Spleen (tissue), 11 donors: ENCODE measurements at regions not wholly inside any gene's neighbourhood (a gene's known extent, or its start where the extent isn't known, plus 50 kb on each side); places are given as distances from the start of the nearest gene placed in this dataset.

Experiments
- DNase-seq: peaks from one replicate; pipeline ENCODE4 v3.0.0-alpha.2; 2020
- H3K27ac ChIP-seq, 8 donors: fragments of 200-600 bp; sonication (generic) in 7 of 8; 1 replicate in 4 of 8; 2 replicates in 4 of 8; pipeline versions ENCODE4 v1.5.0 to v1.8.0; 2016 to 2021; ENCODE audit warnings: inconsistent platforms in 4 of 8, mild to moderate bottlenecking in 4 of 8, moderate library complexity in 1 of 8
- H3K27me3 ChIP-seq, 7 donors: fragments of 200-600 bp; sonication (generic) in 6 of 7; replicated peaks in 1 of 7; 1 replicate in 4 of 7; 2 replicates in 3 of 7; pipeline versions ENCODE4 v1.5.0 to v1.8.0; 2016 to 2021; ENCODE audit warnings: inconsistent platforms in 3 of 7, mild to moderate bottlenecking in 1 of 7
- H3K36me3 ChIP-seq, 6 donors: fragments of 200-600 bp; sonication (generic) in 5 of 6; 1 replicate in 4 of 6; 2 replicates in 2 of 6; pipeline versions ENCODE4 v1.5.0 to v1.8.0; 2016 to 2021; ENCODE audit warnings: inconsistent platforms in 2 of 6
- H3K4me1 ChIP-seq, 6 donors: fragments of 200-600 bp; sonication (generic) in 5 of 6; 1 replicate in 3 of 6; 2 replicates in 3 of 6; pipeline versions ENCODE4 v1.5.0 to v1.8.0; 2016 to 2021; ENCODE audit warnings: inconsistent platforms in 3 of 6
- H3K4me3 ChIP-seq, 8 donors: fragments of 200-600 bp; sonication (generic) in 7 of 8; 1 replicate in 4 of 8; 2 replicates in 4 of 8; pipeline versions ENCODE4 v1.5.0 to v1.8.0; 2016 to 2021; ENCODE audit warnings: inconsistent platforms in 4 of 8, mild to moderate bottlenecking in 4 of 8, moderate library complexity in 2 of 8
- H3K9me3 ChIP-seq, 8 donors: fragments of 200-600 bp; sonication (generic) in 7 of 8; 1 replicate in 4 of 8; 2 replicates in 4 of 8; pipeline versions ENCODE4 v1.5.0 to v1.8.0; 2016 to 2021; ENCODE audit warnings: inconsistent platforms in 4 of 8
- POLR2A ChIP-seq, 3 donors: fragments of 450-650 bp; IDR thresholded peaks; one replicate each; pipeline ENCODE4 v1.5.1; 2017; ENCODE audit warnings: antibody characterized with exemption in 3 of 3, mild to moderate bottlenecking in 1 of 3
- POLR2AphosphoS5 ChIP-seq, 3 donors: sonication (generic); formaldehyde crosslinking; IDR thresholded peaks; one replicate each; pipeline ENCODE4 v1.5.1; 2017; ENCODE audit warnings: antibody characterized with exemption in 3 of 3
- WGBS, 5 donors: extraction: QIAGEN DNeasy Blood & Tissue Kit in 3 of 5; methylation state at CpG; one replicate each; pipeline versions ENCODE4 v1.1.5 to v1.1.7; 2013 to 2018; 5-methylcytosine and 5-hydroxymethylcytosine counted together
- intact Hi-C: fragments of 100-400 bp; cut with DNase I; formaldehyde crosslinking; loops from one replicate; pipeline ENCODE4 v1.15.0; 2023; ENCODE audit warnings: low total_unique reads
- TF ChIP-seq, protein P1 (sequence below), 11 experiments: fragments of 200-600 bp in 7 of 11; fragments of 450-650 bp in 4 of 11; sonication (generic) in 4 of 11; IDR thresholded peaks in 8 of 11; conservative IDR thresholded peaks in 3 of 11; 1 replicate in 7 of 11; 2 replicates in 4 of 11; pipeline versions ENCODE4 v1.4.0 to v1.8.0; 2016 to 2021; ENCODE audit warnings: antibody characterized with exemption in 11 of 11, inconsistent platforms in 4 of 11, mild to moderate bottlenecking in 1 of 11
- donor health status: healthy with polysubstance abuse.
- donor health status: DM: no; HTN: no; CAD: no; lungs with moderate emphysema.
- donor health status: DM: no; HTN: no; CAD: no.
- donor health status: Bipolar disorder and iron deficiency.
- donor health status: healthy.
- donor health status: DM: no; HTN: no; CAD: no.
- donor health status: DM: yes; HTN: yes; CAD: no.

DNA sequence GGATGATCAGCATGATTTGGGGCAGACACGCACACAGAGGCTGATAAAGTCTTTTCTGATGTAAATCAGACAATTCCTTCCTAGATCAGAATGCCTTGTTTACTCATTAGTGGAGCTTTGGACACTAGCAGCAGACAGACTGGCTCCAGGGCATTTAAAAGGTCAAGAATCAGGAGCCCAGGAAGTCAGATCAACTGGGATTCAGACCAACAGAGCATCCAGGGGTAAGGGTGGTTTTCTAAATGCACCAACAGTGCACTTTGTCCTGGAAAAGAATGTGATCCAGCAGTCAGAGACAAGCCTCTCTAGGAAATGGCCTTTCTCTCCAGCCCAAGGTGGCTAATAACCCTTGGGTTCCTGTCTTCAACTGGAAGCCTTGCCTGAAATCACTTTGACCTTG lies 405.3 kb downstream of the MED13L start:
- TF ChIP-seq, protein P1, sequence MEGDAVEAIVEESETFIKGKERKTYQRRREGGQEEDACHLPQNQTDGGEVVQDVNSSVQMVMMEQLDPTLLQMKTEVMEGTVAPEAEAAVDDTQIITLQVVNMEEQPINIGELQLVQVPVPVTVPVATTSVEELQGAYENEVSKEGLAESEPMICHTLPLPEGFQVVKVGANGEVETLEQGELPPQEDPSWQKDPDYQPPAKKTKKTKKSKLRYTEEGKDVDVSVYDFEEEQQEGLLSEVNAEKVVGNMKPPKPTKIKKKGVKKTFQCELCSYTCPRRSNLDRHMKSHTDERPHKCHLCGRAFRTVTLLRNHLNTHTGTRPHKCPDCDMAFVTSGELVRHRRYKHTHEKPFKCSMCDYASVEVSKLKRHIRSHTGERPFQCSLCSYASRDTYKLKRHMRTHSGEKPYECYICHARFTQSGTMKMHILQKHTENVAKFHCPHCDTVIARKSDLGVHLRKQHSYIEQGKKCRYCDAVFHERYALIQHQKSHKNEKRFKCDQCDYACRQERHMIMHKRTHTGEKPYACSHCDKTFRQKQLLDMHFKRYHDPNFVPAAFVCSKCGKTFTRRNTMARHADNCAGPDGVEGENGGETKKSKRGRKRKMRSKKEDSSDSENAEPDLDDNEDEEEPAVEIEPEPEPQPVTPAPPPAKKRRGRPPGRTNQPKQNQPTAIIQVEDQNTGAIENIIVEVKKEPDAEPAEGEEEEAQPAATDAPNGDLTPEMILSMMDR (IDR thresholded peaks at IDR 0.05 in 8 of 11, conservative IDR thresholded peaks at IDR 0.05 in 3 of 11) = no peak
- TF ChIP-seq POLR2A (IDR thresholded peaks at IDR 0.05) (no peak), POLR2AphosphoS5 (IDR thresholded peaks at IDR 0.05) (no peak)
- no peaks in the 10 kb centered on the region for H3K4me1 ChIP-seq
- intact Hi-C loops = no loop called here

DNA sequence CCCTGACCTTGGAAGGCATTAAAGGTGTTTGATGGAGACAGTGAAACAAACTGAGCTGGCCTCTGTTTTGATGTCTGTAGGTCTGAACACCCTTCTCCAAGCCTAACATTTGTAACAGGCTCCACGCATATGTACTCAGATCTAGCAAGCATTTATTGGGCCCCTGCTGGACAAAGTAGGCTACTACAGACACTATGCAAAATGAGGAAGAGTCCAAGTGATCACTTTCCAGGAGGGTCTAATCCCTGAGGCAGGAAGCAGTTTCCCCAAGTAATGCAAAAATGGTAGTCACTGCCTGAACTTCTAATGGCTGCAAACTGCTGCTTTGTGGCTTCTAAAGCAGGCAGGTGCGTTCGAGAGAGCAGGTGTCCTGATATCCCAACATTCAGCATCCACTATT lies 405.8 kb downstream of the MED13L start:
- TF ChIP-seq POLR2AphosphoS5 (IDR thresholded peaks at IDR 0.05) = no peak
- TF ChIP-seq, protein P1 (IDR thresholded peaks at IDR 0.05 in 8 of 11, conservative IDR thresholded peaks at IDR 0.05 in 3 of 11) = peak in 8 of 11 experiments; percentile 9 to 55 (median 40)
- peaks cover 0 to 52% (median 0%) of the 10 kb centered on the region in 7 donors for H3K27me3 ChIP-seq
- DNase-seq = no peak
- no peaks in the 10 kb centered on the region for H3K36me3 ChIP-seq
- H3K4me1 ChIP-seq = no peaks in the 10 kb centered on the region
- WGBS, 5 donors = 35 to 61% (median 44%) methylated on average over 3 of the region's 3 CpGs
- intact Hi-C loops = no loop called here
- H3K4me3 ChIP-seq = no peak overlapping the region
- no peak overlapping the region for H3K27ac ChIP-seq
- peaks cover 0 to 7% (median 0%) of the 10 kb centered on the region in 8 donors for H3K9me3 ChIP-seq

More for the DNA sequence above, 405.3 kb downstream of the MED13L start:
- WGBS, 5 donors = 44 to 56% (median 45%) methylated on average over 1 of the region's 1 CpG
- Histone ChIP-seq H3K27me3 (peaks cover 0 to 50% (median 0%) of the 10 kb centered on the region in 7 donors), H3K9me3 (peaks cover 0 to 12% (median 0%) of the 10 kb centered on the region in 8 donors), H3K4me3 (no peak overlapping the region), H3K27ac (no peak overlapping the region), H3K36me3 (no peaks in the 10 kb centered on the region)
- DNase-seq = no peak

DNA sequence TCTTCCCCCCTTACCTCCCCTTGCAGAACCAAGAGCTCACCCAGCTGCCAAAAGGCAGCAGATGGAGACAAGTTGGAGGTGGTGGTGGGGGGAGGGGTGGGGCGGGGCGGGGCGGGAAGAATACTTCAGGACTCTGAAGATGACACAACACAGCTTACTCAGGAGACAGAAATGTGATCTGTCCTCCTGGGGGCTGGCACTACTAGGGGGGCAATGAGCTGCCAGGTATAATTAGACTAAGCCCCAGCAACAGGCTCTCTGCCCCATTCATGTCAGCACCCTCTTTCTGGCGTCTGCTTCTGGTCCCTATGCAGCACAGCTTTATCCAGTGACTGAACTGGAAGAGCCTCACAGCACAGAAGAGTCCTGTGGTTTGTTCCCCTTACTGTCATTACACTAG lies 407.0 kb downstream of the MED13L start:
- Histone ChIP-seq H3K4me1 (no peaks in the 10 kb centered on the region), H3K27me3 (peaks cover 0 to 54% (median 0%) of the 10 kb centered on the region in 7 donors), H3K27ac (no peak overlapping the region), H3K4me3 (no peak overlapping the region), H3K36me3 (no peaks in the 10 kb centered on the region), H3K9me3 (no peaks in the 10 kb centered on the region)
- intact Hi-C loops = no loop called here
- no peak for DNase-seq
- WGBS, 5 donors = 66 to 79% (median 73%) methylated on average over 1 to 4 of the region's 4 CpGs
- TF ChIP-seq, protein P1 (IDR thresholded peaks at IDR 0.05 in 8 of 11, conservative IDR thresholded peaks at IDR 0.05 in 3 of 11) = no peak
- no peak for TF ChIP-seq POLR2AphosphoS5 (IDR thresholded peaks at IDR 0.05)
- TF ChIP-seq POLR2A (IDR thresholded peaks at IDR 0.05) = no peak

DNA sequence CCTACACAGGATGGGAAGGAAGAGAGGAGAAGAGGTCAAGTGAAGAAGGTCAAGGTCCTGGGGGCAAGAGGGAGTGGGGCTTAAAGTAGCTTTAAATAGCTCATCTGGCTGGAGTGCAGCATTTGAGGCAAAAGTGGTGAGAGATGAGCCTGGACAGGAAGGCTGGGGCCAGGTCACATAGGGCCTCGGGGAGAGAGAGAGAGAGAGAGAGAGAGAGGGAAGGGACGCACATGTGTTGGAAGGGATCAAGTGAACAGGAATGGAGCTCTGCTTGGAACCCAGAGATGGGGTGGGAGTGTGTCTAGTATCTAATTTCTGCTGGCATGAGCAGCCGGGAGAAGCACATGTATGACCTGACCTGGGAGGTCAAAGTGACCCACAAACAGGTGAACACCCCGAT lies 407.5 kb downstream of the MED13L start:
- WGBS, 5 donors = 72 to 85% (median 73%) methylated on average over 4 of the region's 4 CpGs
- no peaks in the 10 kb centered on the region for H3K4me1 ChIP-seq
- TF ChIP-seq POLR2A (IDR thresholded peaks at IDR 0.05) = no peak
- TF ChIP-seq, protein P1 (IDR thresholded peaks at IDR 0.05 in 8 of 11, conservative IDR thresholded peaks at IDR 0.05 in 3 of 11) = no peak
- no peak for TF ChIP-seq POLR2AphosphoS5 (IDR thresholded peaks at IDR 0.05)
- no peaks in the 10 kb centered on the region for H3K9me3 ChIP-seq
- H3K4me3 ChIP-seq = no peak overlapping the region
- no peak overlapping the region for H3K27ac ChIP-seq
- H3K36me3 ChIP-seq = no peaks in the 10 kb centered on the region
- intact Hi-C loops = no loop called here
- DNase-seq = no peak
- peaks cover 0 to 54% (median 0%) of the 10 kb centered on the region in 7 donors for H3K27me3 ChIP-seq
